ENCODE measurements at regions not wholly inside any gene's neighbourhood (a gene's known extent, or its start where the extent isn't known, plus 50 kb on each side); places are given as distances from the start of the nearest gene placed in this dataset.
A peak's percentile ranks its signal among the peaks of the same experiment; 100 is the strongest.
"Not testable (repeated sequence)": the region's sequence is repeated elsewhere in the genome, so short reads cannot be mapped to it uniquely, and the experiment has no call there.

DNA sequence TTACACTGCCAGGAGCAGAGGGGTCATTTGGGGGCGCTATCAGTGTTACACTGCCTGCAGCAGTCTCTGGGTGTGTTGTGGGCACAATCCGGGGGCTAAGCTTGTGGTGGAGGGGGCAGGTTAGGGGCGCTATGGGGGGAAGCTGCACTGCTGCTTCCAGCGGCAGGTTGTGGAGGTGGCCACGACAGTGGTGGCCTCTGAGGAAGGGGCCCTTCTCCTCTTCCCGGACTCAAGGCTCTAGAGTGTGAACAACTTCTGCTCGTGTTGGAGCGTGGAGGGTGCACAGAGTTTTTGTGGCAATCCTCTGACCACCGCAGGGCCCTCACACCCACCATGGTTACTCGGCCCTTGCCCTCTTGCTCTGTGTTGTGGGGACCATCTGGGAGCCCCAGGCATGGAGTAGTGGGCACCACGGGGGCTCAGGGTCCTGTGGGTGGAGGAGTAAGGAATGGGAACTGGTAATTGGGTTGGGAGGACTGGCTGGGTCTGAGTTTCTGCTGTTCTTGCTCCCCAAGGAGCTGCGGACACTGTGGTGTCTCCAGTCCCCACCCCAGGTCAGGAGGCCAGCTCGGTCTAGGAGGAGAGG lies 4460.6 kb upstream of the OR11H1 start:
- H3K79me1 ChIP-seq (ENCODE audit: low read depth, low read length); H4K8ac ChIP-seq (ENCODE audit: extremely low read depth, insufficient read depth, low read length); H4K5ac ChIP-seq (ENCODE audit: insufficient read length, low read depth, low read length); H3K4me2 ChIP-seq (ENCODE audit: insufficient read depth in 1 of 2, low read depth in 2 of 2, low read length in 2 of 2); H2BK5ac ChIP-seq (ENCODE audit: low read depth, low read length); H3K18ac ChIP-seq (ENCODE audit: extremely low read depth, low read length); H3K27me3 ChIP-seq (replicated peaks in 1 of 4; ENCODE audit: control insufficient read depth in 3 of 4, extremely low read depth in 1 of 4, insufficient read depth in 3 of 4, low read length in 3 of 4); H3K23me2 ChIP-seq (ENCODE audit: low read depth, low read length); H2AFZ ChIP-seq (ENCODE audit: low read length); FAIRE-seq; H4K20me1 ChIP-seq (replicated peaks in 1 of 2; ENCODE audit: control insufficient read depth in 1 of 2, insufficient read depth in 2 of 2, low read length in 2 of 2); H3K14ac ChIP-seq (ENCODE audit: insufficient read length); DNase-seq (ENCODE audit: low read depth in 1 of 2, low spot score in 2 of 2); H2BK12ac ChIP-seq (ENCODE audit: low read depth, low read length); H3K9ac ChIP-seq (replicated peaks in 1 of 4; ENCODE audit: extremely low read depth in 1 of 4, low read depth in 3 of 4, low read length in 3 of 4); H2AK5ac ChIP-seq (ENCODE audit: low read depth, low read length); H3K56ac ChIP-seq (replicated peaks; ENCODE audit: insufficient read length, low read depth, low read length); H2BK20ac ChIP-seq (ENCODE audit: low read length); H2BK15ac ChIP-seq (ENCODE audit: low read length); H3K27ac ChIP-seq (ENCODE audit: low read depth, low read length); H2BK120ac ChIP-seq (replicated peaks; ENCODE audit: low read depth, low read length); H3K79me2 ChIP-seq (ENCODE audit: control insufficient read depth in 1 of 2, insufficient read depth in 2 of 2, low read length in 2 of 2); H3K4me1 ChIP-seq (replicated peaks in 1 of 4; ENCODE audit: control insufficient read depth in 3 of 4, insufficient read depth in 4 of 4, low read length in 3 of 4); H4K91ac ChIP-seq (replicated peaks; ENCODE audit: insufficient read length, low read length); H3K23ac ChIP-seq (ENCODE audit: insufficient read length); H3K36me3 ChIP-seq (ENCODE audit: control insufficient read depth in 2 of 4, insufficient read depth in 4 of 4, low read length in 3 of 4); H3K4ac ChIP-seq (replicated peaks; ENCODE audit: insufficient read length, low read depth, low read length): not testable (repeated sequence)
- 73% methylated on average over 13 of the region's 13 CpGs; no CpG with 5 or more reads in 1 of the 2 experiments for WGBS, 2 experiments (ENCODE audit: extremely low coverage in 1 of 2, insufficient coverage in 1 of 2, insufficient read length in 1 of 2, insufficient replicate concordance in 2 of 2, low coverage in 1 of 2, low lambda C conversion rate in 2 of 2, missing lambda C conversion rate in 1 of 2)
- Histone ChIP-seq H3K9me3 (ENCODE audit: insufficient read depth in 2 of 2, low read depth in 1 of 2, low read length in 1 of 2) (peaks cover 35 to 57% of the 10 kb centered on the region in 2 experiments), H3K4me3 (ENCODE audit: extremely low read depth in 1 of 4, insufficient read depth in 2 of 4, low read depth in 3 of 4, low read length in 4 of 4) (0 out of 8 replicates have a peak overlapping the region, but pooled peaks of 1 of the 4 experiments have one; percentile 4)
- ChIA-PET CTCF (ENCODE audit: partially characterized antibody) (interaction anchor here (1.3 kb wide), 1 partner anchor 285 kb away, joined by 9 read pairs; no protein-coding TSS in a partner anchor), POLR2A (ENCODE audit: partially characterized antibody) (interaction anchor here (1.4 kb wide), 1 partner anchor 285 kb away, joined by 3 read pairs; no protein-coding TSS in a partner anchor)

DNA sequence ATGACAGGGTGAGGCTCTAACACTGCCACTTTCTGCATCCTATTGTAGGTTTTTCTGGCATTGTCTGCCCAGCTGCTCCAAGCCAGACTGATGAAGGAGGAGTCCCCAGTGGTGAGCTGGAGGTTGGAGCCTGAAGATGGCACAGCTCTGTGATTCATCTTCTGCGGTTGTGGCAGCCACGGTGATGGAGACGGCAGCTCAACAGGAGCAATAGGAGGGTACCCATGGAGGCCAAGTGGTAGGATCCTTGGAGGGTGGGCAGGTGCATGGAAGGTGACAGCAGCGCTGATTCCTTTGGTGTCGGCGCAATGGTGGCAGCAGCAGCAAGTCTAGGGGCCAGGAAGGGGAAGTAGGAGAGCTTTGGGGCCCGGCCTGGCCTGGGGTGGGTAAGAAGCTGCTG lies 4460.1 kb upstream of the OR11H1 start:
- CTCF ChIA-PET (ENCODE audit: partially characterized antibody); H3K36me3 ChIP-seq (ENCODE audit: control insufficient read depth in 2 of 4, insufficient read depth in 4 of 4, low read length in 3 of 4); H3K14ac ChIP-seq (ENCODE audit: insufficient read length); H3K27me3 ChIP-seq (replicated peaks in 1 of 4; ENCODE audit: control insufficient read depth in 3 of 4, extremely low read depth in 1 of 4, insufficient read depth in 3 of 4, low read length in 3 of 4); H2BK120ac ChIP-seq (replicated peaks; ENCODE audit: low read depth, low read length); H2BK5ac ChIP-seq (ENCODE audit: low read depth, low read length); H2AFZ ChIP-seq (ENCODE audit: low read length); FAIRE-seq; POLR2A ChIA-PET (ENCODE audit: partially characterized antibody); H3K23me2 ChIP-seq (ENCODE audit: low read depth, low read length); H2AK5ac ChIP-seq (ENCODE audit: low read depth, low read length); H3K27ac ChIP-seq (ENCODE audit: low read depth, low read length); H3K4me2 ChIP-seq (ENCODE audit: insufficient read depth in 1 of 2, low read depth in 2 of 2, low read length in 2 of 2); H3K56ac ChIP-seq (replicated peaks; ENCODE audit: insufficient read length, low read depth, low read length); H4K8ac ChIP-seq (ENCODE audit: extremely low read depth, insufficient read depth, low read length); H2BK15ac ChIP-seq (ENCODE audit: low read length); H2BK20ac ChIP-seq (ENCODE audit: low read length); H3K18ac ChIP-seq (ENCODE audit: extremely low read depth, low read length); DNase-seq (ENCODE audit: low read depth in 1 of 2, low spot score in 2 of 2); H3K4ac ChIP-seq (replicated peaks; ENCODE audit: insufficient read length, low read depth, low read length); H2BK12ac ChIP-seq (ENCODE audit: low read depth, low read length); H3K4me3 ChIP-seq (ENCODE audit: extremely low read depth in 1 of 4, insufficient read depth in 2 of 4, low read depth in 3 of 4, low read length in 4 of 4); H3K23ac ChIP-seq (ENCODE audit: insufficient read length); H4K91ac ChIP-seq (replicated peaks; ENCODE audit: insufficient read length, low read length); H3K9ac ChIP-seq (replicated peaks in 1 of 4; ENCODE audit: extremely low read depth in 1 of 4, low read depth in 3 of 4, low read length in 3 of 4); H4K20me1 ChIP-seq (replicated peaks in 1 of 2; ENCODE audit: control insufficient read depth in 1 of 2, insufficient read depth in 2 of 2, low read length in 2 of 2); H3K79me2 ChIP-seq (ENCODE audit: control insufficient read depth in 1 of 2, insufficient read depth in 2 of 2, low read length in 2 of 2); H3K4me1 ChIP-seq (replicated peaks in 1 of 4; ENCODE audit: control insufficient read depth in 3 of 4, insufficient read depth in 4 of 4, low read length in 3 of 4); H4K5ac ChIP-seq (ENCODE audit: insufficient read length, low read depth, low read length); H3K79me1 ChIP-seq (ENCODE audit: low read depth, low read length): not testable (repeated sequence)
- 66% methylated on average over 7 of the region's 7 CpGs; no CpG with 5 or more reads in 1 of the 2 experiments for WGBS, 2 experiments (ENCODE audit: extremely low coverage in 1 of 2, insufficient coverage in 1 of 2, insufficient read length in 1 of 2, insufficient replicate concordance in 2 of 2, low coverage in 1 of 2, low lambda C conversion rate in 2 of 2, missing lambda C conversion rate in 1 of 2)
- peaks cover 31 to 51% of the 10 kb centered on the region in 2 experiments for H3K9me3 ChIP-seq (ENCODE audit: insufficient read depth in 2 of 2, low read depth in 1 of 2, low read length in 1 of 2)
